ENCODE measurements at regions not wholly inside any gene's neighbourhood (a gene's known extent, or its start where the extent isn't known, plus 50 kb on each side); places are given as distances from the start of the nearest gene placed in this dataset.

GRCh38 chr1:94611681-94612475, 70.3 kb upstream of the F3 start:
- Mint-ChIP-seq H3K9me3 (ENCODE audit: unreplicated experiment) (no peaks in the 10 kb centered on the region), H3K36me3 (ENCODE audit: unreplicated experiment) (no peaks in the 10 kb centered on the region), H3K27ac (ENCODE audit: unreplicated experiment) (no peak overlapping the region), H3K4me1 (ENCODE audit: unreplicated experiment) (peaks cover 12% of the 10 kb centered on the region), H3K27me3 (ENCODE audit: unreplicated experiment) (no peaks in the 10 kb centered on the region), H3K4me3 (ENCODE audit: unreplicated experiment) (no peak overlapping the region)
- no peak for TF ChIP-seq CTCF (IDR thresholded peaks at IDR 0.05)
- no peak for DNase-seq (ENCODE audit: extremely low spot score, unreplicated experiment)

DNA sequence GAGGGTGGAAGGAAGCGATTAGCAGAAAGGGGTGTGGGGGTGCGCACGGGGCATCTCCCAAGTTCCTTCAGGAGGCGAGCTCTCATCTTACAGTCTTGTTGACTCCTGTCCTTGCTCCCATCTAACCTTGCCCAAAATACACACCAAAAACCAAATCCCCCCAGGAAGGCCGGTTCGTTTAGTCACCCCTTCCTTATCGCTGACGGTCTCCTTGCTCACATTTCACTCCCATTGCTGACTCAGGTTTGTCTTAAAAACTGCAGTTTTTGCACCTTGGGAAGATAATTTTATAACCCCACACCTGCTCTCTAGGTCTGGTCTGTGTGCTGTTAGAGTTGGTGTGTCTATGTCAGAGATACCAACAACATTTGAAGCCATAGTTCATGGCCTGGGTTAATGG, 68.1 kb upstream of the F3 start:
- Mint-ChIP-seq H3K27me3 (ENCODE audit: unreplicated experiment) (no peaks in the 10 kb centered on the region), H3K9me3 (ENCODE audit: unreplicated experiment) (no peaks in the 10 kb centered on the region), H3K4me3 (ENCODE audit: unreplicated experiment) (no peak overlapping the region), H3K36me3 (ENCODE audit: unreplicated experiment) (no peaks in the 10 kb centered on the region), H3K4me1 (ENCODE audit: unreplicated experiment) (peaks cover 6% of the 10 kb centered on the region), H3K27ac (ENCODE audit: unreplicated experiment) (peak overlapping the region; percentile 36)
- no peak for TF ChIP-seq CTCF (IDR thresholded peaks at IDR 0.05)
- no peak for DNase-seq (ENCODE audit: extremely low spot score, unreplicated experiment)

DNA sequence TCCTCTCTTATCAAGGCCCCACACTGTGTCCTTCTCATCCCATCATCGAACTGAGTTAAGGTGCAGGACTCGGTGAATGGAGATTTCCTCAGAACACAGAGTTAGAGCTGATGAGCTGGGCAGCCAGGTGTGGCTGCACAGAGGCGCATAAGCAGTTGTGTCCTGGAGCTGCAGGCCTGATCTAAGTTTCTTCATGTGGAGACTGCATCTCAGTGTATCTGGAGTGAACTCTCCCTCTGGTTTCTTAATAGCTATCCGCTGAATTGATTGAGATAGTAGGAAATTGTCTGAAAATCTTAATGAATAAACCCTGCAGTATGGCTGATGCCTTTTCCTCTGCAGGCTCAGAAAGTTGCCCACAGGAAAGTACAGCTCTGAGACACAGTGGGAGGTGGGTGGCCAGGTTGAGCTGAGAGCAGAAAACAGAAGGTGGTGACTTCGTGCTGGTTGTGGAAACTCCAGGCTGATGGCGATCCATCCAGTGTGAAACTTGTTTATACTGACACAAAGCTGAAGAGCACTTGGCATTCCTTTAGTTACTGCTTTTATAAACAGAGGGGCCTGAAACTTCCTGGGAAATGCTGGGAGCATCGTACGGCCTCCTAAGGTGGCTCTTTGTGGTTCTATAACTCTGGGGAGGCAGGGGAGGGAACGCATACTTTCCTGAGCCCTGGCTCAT, 67.4 kb upstream of the F3 start:
- no peak for TF ChIP-seq CTCF (IDR thresholded peaks at IDR 0.05)
- no peaks in the 10 kb centered on the region for H3K27me3 Mint-ChIP-seq (ENCODE audit: unreplicated experiment)
- H3K4me3 Mint-ChIP-seq (ENCODE audit: unreplicated experiment), result no peak overlapping the region
- no peaks in the 10 kb centered on the region for H3K36me3 Mint-ChIP-seq (ENCODE audit: unreplicated experiment)
- no peak for DNase-seq (ENCODE audit: extremely low spot score, unreplicated experiment)
- no peak overlapping the region for H3K27ac Mint-ChIP-seq (ENCODE audit: unreplicated experiment)
- H3K4me1 Mint-ChIP-seq (ENCODE audit: unreplicated experiment), result peaks cover 2% of the 10 kb centered on the region
- no peaks in the 10 kb centered on the region for H3K9me3 Mint-ChIP-seq (ENCODE audit: unreplicated experiment)

GRCh38 chr1:94608142-94608851, 66.7 kb upstream of the F3 start:
- TF ChIP-seq CTCF (IDR thresholded peaks at IDR 0.05), result no peak
- Mint-ChIP-seq H3K4me1 (ENCODE audit: unreplicated experiment) (no peaks in the 10 kb centered on the region), H3K27ac (ENCODE audit: unreplicated experiment) (no peak overlapping the region), H3K27me3 (ENCODE audit: unreplicated experiment) (no peaks in the 10 kb centered on the region), H3K4me3 (ENCODE audit: unreplicated experiment) (no peak overlapping the region), H3K36me3 (ENCODE audit: unreplicated experiment) (no peaks in the 10 kb centered on the region), H3K9me3 (ENCODE audit: unreplicated experiment) (no peaks in the 10 kb centered on the region)
- no peak for DNase-seq (ENCODE audit: extremely low spot score, unreplicated experiment)

- no peaks in the 10 kb centered on the region for H3K36me3 Mint-ChIP-seq (ENCODE audit: unreplicated experiment)
- DNase-seq (ENCODE audit: extremely low spot score, unreplicated experiment), result no peak
- no peak overlapping the region for H3K27ac Mint-ChIP-seq (ENCODE audit: unreplicated experiment)
- no peak overlapping the region for H3K4me3 Mint-ChIP-seq (ENCODE audit: unreplicated experiment)
- no peaks in the 10 kb centered on the region for H3K9me3 Mint-ChIP-seq (ENCODE audit: unreplicated experiment)
- no peak for TF ChIP-seq CTCF (IDR thresholded peaks at IDR 0.05)
- H3K27me3 Mint-ChIP-seq (ENCODE audit: unreplicated experiment), result peaks cover 2% of the 10 kb centered on the region
- no peaks in the 10 kb centered on the region for H3K4me1 Mint-ChIP-seq (ENCODE audit: unreplicated experiment)
Observed at GRCh38 chr1:94607398-94607797, 65.8 kb upstream of the F3 start.

All from osteocyte (in vitro differentiated cells).